Brain microvascular endothelial cell (primary cell): ENCODE measurements at regions not wholly inside any gene's neighbourhood (a gene's known extent, or its start where the extent isn't known, plus 50 kb on each side); places are given as distances from the start of the nearest gene placed in this dataset.

Experiments used
- DNase-seq: peaks from one replicate; pipeline ENCODE4 v3.0.0-alpha.2; 2020
- H3K27ac ChIP-seq: fragments of 250-450 bp; sonication (Bioruptor Pico); 2 replicates; pipeline ENCODE4 v1.5.1; 2020; ENCODE audit warnings: mild to moderate bottlenecking, moderate library complexity
- H3K27me3 ChIP-seq: fragments of 250-450 bp; sonication (Bioruptor Pico); replicated peaks from 2 replicates; pipeline ENCODE4 v1.5.1; 2020; ENCODE audit warnings: mild to moderate bottlenecking
- H3K36me3 ChIP-seq: fragments of 250-450 bp; sonication (Bioruptor Pico); replicated peaks from 2 replicates; pipeline ENCODE4 v1.5.1; 2020; ENCODE audit warnings: mild to moderate bottlenecking
- H3K4me3 ChIP-seq: 2 replicates; pipeline ENCODE4 v1.5.1; 2011; ENCODE audit warnings: low read depth, mild to moderate bottlenecking, control low read depth, low read length, moderate library complexity
- in situ Hi-C: cut with HindIII; loops from 2 replicates; pipeline ENCODE4 v1.10.0; 2017; ENCODE audit warnings: low sequenced_read_pairs, low pct_ligation_motif_present
- TF ChIP-seq, protein P1 (sequence below): IDR thresholded peaks from 2 replicates; pipeline ENCODE4 v1.5.1; 2011; ENCODE audit warnings: low read depth, mild to moderate bottlenecking, moderate library complexity, low read length, control low read depth, inconsistent platforms; ENCODE audit errors: missing control alignments

DNA sequence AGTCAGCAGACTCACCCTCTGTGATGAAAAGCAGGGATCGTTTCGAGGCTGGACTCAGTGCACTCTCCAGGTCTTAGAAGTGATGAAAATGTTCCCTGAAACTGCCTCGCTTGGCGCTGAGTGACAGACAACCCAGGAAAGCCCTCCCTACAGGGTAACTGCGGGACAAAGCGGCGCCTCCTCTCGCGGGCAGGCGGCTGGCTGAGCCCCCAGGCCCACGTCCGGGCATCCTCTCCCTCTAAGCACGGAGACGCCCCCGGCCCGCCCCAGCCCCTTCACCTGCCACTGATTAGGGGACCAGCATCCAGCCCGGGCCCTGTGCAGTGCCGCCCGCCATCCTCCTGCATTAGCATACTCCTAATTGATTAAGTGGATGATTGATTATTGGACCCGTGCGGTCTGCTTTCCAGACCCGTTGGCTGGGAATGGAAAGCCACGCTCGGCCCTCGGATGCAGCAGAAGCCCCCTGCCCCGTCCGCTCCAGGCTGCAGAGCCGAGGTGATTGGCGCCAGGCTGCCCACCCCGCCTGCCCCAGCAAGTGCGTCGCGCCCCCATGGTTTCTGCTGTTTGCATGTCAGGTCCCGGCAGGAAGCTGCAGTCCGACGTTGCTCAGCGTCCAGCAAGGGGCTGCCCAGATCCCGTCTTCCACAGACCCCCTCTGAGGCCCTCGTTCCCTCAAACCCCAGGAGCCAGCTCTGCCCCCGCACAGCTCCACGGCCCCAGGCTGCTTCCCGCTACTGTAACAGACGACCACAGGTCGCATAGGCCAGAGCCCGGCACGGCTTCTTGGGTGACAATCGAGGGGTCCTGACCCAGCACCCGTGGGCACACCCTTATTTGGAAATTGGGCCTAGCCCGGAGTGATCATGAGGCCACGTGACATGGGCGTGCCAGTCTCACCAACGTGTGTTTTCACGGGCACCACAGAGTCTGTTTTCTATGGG, 131.6 kb downstream of the DLL1 start:
- DNase-seq, result no peak
- Histone ChIP-seq H3K36me3 (no peaks in the 10 kb centered on the region), H3K4me3 (no peak overlapping the region), H3K27me3 (no peaks in the 10 kb centered on the region), H3K27ac (no peak overlapping the region)
- in situ Hi-C loops, result no loop called here
- TF ChIP-seq, protein P1, sequence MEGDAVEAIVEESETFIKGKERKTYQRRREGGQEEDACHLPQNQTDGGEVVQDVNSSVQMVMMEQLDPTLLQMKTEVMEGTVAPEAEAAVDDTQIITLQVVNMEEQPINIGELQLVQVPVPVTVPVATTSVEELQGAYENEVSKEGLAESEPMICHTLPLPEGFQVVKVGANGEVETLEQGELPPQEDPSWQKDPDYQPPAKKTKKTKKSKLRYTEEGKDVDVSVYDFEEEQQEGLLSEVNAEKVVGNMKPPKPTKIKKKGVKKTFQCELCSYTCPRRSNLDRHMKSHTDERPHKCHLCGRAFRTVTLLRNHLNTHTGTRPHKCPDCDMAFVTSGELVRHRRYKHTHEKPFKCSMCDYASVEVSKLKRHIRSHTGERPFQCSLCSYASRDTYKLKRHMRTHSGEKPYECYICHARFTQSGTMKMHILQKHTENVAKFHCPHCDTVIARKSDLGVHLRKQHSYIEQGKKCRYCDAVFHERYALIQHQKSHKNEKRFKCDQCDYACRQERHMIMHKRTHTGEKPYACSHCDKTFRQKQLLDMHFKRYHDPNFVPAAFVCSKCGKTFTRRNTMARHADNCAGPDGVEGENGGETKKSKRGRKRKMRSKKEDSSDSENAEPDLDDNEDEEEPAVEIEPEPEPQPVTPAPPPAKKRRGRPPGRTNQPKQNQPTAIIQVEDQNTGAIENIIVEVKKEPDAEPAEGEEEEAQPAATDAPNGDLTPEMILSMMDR, result no peak

DNA sequence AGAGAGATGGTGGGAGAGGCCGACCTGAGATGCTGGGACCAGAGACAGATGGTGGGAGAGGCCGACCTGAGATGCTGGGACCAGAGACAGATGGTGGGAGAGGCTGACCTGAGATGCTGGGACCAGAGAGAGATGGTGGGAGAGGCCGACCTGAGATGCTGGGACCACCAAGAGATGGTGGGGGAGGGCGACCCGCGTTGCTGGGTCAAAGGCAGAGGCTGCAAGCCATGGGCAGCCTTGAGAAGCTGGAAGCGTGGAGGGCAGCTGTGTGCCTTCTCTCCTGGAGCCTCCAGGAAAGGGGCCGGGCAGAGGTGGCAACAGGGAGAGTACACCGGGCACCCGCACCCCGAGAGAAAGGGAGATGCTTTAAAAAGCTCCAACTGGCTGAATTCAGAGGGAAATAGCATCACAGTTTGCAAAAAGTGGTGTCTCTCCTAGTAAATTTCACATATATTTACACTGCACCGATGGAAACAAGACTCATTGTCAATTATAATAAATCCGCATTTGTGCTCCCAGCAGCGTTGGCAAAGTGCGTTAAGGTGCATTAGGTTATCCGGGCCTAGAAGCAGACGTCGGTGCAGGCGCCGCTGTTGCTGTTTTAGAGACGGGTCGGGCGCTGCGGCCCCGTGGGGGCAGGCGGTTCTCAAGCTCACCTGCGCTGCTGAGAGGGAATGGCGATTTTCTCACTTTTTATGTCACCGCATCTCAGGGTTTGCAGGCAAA, 132.4 kb downstream of the DLL1 start:
- in situ Hi-C loops, result no loop called here
- Histone ChIP-seq H3K27me3 (no peaks in the 10 kb centered on the region), H3K36me3 (no peaks in the 10 kb centered on the region), H3K4me3 (no peak overlapping the region), H3K27ac (no peak overlapping the region)
- TF ChIP-seq, protein P1, result no peak
- DNase-seq, result no peak

DNA sequence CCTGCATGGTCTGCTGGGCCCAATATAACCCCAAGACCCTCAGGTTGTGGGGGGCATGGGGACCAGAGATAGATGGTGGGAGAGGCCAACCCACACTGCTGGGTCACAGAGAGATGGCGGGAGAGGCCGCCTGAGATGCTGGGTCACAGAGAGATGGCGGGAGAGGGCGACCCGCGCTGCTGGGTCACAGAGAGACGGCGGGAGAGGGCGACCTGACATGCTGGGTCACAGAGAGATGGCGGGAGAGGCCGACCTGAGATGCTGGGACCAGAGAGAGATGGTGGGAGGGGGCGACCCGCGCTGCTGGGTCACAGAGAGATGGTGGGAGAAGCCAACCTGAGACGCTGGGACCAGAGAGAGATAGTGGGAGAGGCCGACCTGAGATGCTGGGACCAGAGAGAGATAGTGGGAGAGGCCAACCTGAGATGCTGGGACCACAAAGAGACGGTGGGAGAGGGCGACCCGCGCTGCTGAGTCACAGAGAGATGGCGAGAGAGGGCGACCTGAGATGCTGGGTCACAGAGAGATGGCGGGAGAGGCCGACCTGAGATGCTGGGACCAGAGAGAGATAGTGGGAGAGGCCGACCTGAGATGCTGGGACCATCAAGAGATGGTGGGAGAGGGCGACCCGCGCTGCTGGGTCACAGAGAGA, 133.2 kb downstream of the DLL1 start:
- TF ChIP-seq, protein P1, result no peak
- Histone ChIP-seq H3K4me3 (no peak overlapping the region), H3K36me3 (no peaks in the 10 kb centered on the region), H3K27ac (no peak overlapping the region), H3K27me3 (no peaks in the 10 kb centered on the region)
- in situ Hi-C loops, result no loop called here
- no peak for DNase-seq

DNA sequence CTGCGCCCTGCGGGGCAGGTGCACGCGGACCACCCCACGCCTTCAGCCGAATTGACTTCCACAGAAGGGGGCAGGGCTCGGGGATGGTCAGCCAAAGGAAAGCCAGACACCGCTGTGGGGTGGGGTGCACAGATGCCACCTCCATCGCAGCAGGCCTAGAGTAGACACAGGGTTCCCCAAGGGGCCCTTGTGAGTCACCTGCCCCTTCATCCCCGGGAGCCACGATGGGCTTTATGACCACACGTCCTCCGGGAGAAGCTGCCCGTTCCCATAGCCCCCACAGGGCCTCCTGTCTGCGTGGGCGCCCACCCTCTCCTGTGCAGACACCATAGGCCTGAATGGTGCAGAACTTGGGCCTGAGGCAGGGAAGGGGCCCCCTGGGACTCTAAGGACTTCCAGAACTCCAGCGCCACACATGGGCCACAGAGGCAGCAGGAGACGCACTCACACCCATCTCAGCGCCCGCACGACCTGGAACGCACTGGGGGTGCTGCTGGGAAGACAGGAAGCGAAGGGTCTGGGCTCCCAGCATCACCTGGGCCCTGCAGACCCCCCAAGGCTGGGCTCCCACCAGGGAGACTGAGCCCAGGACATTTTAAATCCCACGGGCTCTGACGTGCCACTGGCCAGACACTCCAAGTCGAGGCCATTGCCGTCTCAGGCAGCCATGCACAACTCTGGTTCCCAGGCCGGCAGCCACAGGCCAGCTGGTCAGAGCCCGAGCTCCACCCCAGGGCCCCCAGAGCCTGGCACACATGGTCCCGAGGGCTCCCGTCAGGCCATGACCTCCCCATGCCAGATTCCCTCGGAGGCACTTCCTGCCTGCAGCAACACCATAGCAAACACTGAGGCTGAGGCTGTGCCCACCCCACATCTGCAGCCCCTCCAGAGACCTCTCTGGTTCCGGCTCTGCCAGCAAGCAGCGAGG, 134.2 kb downstream of the DLL1 start:
- no peak overlapping the region for H3K4me3 ChIP-seq
- H3K27ac ChIP-seq, result no peak overlapping the region
- in situ Hi-C loops, result no loop called here
- no peaks in the 10 kb centered on the region for H3K27me3 ChIP-seq
- no peaks in the 10 kb centered on the region for H3K36me3 ChIP-seq
- TF ChIP-seq, protein P1, result no peak
- DNase-seq, result no peak
